ENCODE measurements at regions not wholly inside any gene's neighbourhood (a gene's known extent, or its start where the extent isn't known, plus 50 kb on each side); places are given as distances from the start of the nearest gene placed in this dataset.

DNA sequence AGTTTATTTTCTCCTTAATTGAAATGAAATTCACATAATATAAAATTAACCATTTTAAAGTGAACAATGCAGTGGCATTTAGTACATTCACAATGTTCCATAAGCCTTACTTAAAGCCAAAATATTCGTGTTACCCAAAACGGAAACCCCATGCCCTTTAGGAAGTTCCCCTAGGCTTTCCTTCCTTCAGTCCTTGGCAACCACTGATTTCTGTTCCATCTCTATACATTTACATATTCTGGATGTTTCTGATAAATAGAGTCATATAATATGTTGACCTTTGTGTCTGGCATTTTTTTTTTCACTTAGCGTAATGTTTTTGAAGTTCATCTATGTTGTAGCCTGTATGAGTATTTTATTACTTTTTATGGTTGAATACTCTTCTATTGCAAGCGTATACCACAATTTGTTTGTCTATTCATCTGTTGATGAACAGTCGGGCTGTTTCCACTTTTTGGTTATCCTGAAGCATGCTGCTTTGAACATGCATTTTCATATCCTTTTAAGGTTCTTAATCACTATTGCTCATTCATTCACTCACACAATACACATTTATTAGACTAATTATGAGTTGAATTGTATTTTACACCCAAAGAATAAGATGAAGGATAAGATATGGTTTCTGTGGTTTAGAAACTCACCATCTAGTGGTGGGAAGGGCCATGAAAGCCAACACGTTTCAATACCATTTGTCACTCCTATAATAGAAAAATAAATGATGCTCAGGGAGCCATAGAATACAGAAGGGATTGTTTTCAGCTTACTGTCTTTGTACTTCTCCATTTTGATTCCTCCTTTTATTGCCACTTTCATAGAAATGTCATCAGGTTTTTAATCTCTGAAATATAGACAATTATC, 408.2 kb upstream of the CBLB start:
- DNase-seq: no peak
- TF ChIP-seq POLR2A (IDR thresholded peaks at IDR 0.05) (no peak), CTCF (IDR thresholded peaks at IDR 0.05) (no peak)
- no peak overlapping the region for H3K4me3 ChIP-seq
- H3K36me3 ChIP-seq: no peaks in the 10 kb centered on the region
- H3K27ac ChIP-seq: no peak overlapping the region
- H3K27me3 ChIP-seq: no peaks in the 10 kb centered on the region
- no peaks in the 10 kb centered on the region for H3K4me1 ChIP-seq
- no peaks in the 10 kb centered on the region for H3K9me3 ChIP-seq

- no peaks in the 10 kb centered on the region for H3K9me3 ChIP-seq
- H3K36me3 ChIP-seq: no peaks in the 10 kb centered on the region
- H3K4me1 ChIP-seq: no peaks in the 10 kb centered on the region
- H3K27me3 ChIP-seq: no peaks in the 10 kb centered on the region
- TF ChIP-seq CTCF (IDR thresholded peaks at IDR 0.05) (no peak), POLR2A (IDR thresholded peaks at IDR 0.05) (no peak)
- no peak overlapping the region for H3K4me3 ChIP-seq
- no peak overlapping the region for H3K27ac ChIP-seq
- DNase-seq: no peak
Measured at GRCh38 chr3:106277731-106278130, 408.9 kb upstream of the CBLB start.

GRCh38 chr3:106281221-106281620, 412.4 kb upstream of the CBLB start:
- TF ChIP-seq CTCF (IDR thresholded peaks at IDR 0.05): no peak
- TF ChIP-seq POLR2A (IDR thresholded peaks at IDR 0.05): no peak
- DNase-seq: no peak
- H3K9me3 ChIP-seq: no peaks in the 10 kb centered on the region
- no peaks in the 10 kb centered on the region for H3K27me3 ChIP-seq
- no peaks in the 10 kb centered on the region for H3K36me3 ChIP-seq
- no peak overlapping the region for H3K4me3 ChIP-seq
- no peaks in the 10 kb centered on the region for H3K4me1 ChIP-seq
- H3K27ac ChIP-seq: no peak overlapping the region

DNA sequence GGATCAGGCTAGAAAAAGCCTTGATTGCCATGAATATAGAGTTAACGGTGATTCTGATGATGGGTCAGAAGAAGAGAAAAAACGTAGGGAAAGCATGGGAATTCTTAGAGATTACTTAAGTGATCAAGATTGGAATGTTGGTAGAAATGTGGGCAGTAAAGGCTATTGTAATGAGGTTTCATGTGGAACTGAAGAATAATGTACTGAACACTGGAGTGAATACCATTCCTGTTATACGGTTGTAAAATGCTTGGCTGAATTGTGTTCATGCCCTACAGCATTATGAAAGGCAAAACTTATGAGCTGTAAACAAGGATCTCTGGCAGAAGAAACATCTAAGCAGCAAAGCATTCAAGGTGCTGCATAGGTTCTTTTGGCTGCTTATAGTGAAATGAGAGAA, 414.1 kb upstream of the CBLB start:
- DNase-seq: no peak
- Histone ChIP-seq H3K4me3 (no peak overlapping the region), H3K36me3 (no peaks in the 10 kb centered on the region), H3K4me1 (no peaks in the 10 kb centered on the region), H3K9me3 (no peaks in the 10 kb centered on the region), H3K27ac (no peak overlapping the region), H3K27me3 (no peaks in the 10 kb centered on the region)
- no peak for TF ChIP-seq POLR2A (IDR thresholded peaks at IDR 0.05)
- TF ChIP-seq CTCF (IDR thresholded peaks at IDR 0.05): no peak

- H3K9me3 ChIP-seq: no peaks in the 10 kb centered on the region
- no peak for TF ChIP-seq POLR2A (IDR thresholded peaks at IDR 0.05)
- no peak for TF ChIP-seq CTCF (IDR thresholded peaks at IDR 0.05)
- H3K27me3 ChIP-seq: no peaks in the 10 kb centered on the region
- no peak overlapping the region for H3K27ac ChIP-seq
- H3K4me3 ChIP-seq: no peak overlapping the region
- no peaks in the 10 kb centered on the region for H3K36me3 ChIP-seq
- DNase-seq: no peak
- no peaks in the 10 kb centered on the region for H3K4me1 ChIP-seq
Measured at GRCh38 chr3:106288781-106289180, 420.0 kb upstream of the CBLB start.

Measured in Peyer's patch (tissue), 4 donors.